Endothelial cell of umbilical vein (primary cell): ENCODE measurements at regions not wholly inside any gene's neighbourhood (a gene's known extent, or its start where the extent isn't known, plus 50 kb on each side); places are given as distances from the start of the nearest gene placed in this dataset.

ENCODE experiments used
- BruUV-seq: library from RNA; stranded (reverse); fragments of 400-500 nt; replicated peaks from 2 replicates; lab custom pipeline; 2021; lab: Mats Ljungman, UMichigan
- CTCF ChIA-PET: fragments of 300-600, 350-600 bp; sonication (Branson Sonifier 250); formaldehyde crosslinking; loops from one replicate; lab custom pipeline; 2021; ENCODE audit warnings: antibody characterized with exemption, inconsistent platforms; lab: Charles Lee
- POLR2A ChIA-PET: fragments of 300-600, 350-600 bp; sonication (Branson Sonifier 250); formaldehyde crosslinking; loops from one replicate; lab custom pipeline; 2021; ENCODE audit warnings: antibody characterized with exemption, inconsistent platforms; lab: Charles Lee
- DNase-seq: peaks from one replicate; pipeline ENCODE4 v3.0.0-alpha.2; 2011; ENCODE audit warnings: low read depth, low spot score
- FAIRE-seq: peaks from 2 replicates; lab custom pipeline; 2011; peaks lifted over from hg19 to GRCh38; lab: Jason Lieb, UNC
- H2AFZ ChIP-seq: 2 replicates; pipeline ENCODE4 v1.6.0; 2012; ENCODE audit warnings: low read depth, low read length, control low read depth, inconsistent platforms
- H3K27ac ChIP-seq: 2 replicates; pipeline ENCODE4 v1.5.1; 2011; ENCODE audit warnings: low read depth, mild to moderate bottlenecking, control low read depth, low read length, moderate library complexity; ENCODE audit not compliant: insufficient read depth
- H3K27me3 ChIP-seq, 2 experiments: 2 replicates each; pipeline versions ENCODE4 v1.6.0 to v1.6.1; 2011; ENCODE audit warnings: low read length in 2 of 2, mixed read lengths in 1 of 2; ENCODE audit not compliant: control insufficient read depth in 2 of 2, insufficient read depth in 2 of 2
- H3K36me3 ChIP-seq, 2 experiments: 2 replicates in 1 of 2; 3 replicates in 1 of 2; pipeline ENCODE4 v1.5.1; 2011; ENCODE audit warnings: low read length in 2 of 2, mild to moderate bottlenecking in 1 of 2, moderate library complexity in 1 of 2; ENCODE audit not compliant: control insufficient read depth in 2 of 2, insufficient read depth in 2 of 2; ENCODE audit errors: extremely low read depth in 1 of 2
- H3K4me1 ChIP-seq: 3 replicates; pipeline ENCODE4 v1.5.1; 2011; ENCODE audit warnings: mild to moderate bottlenecking, low read length; ENCODE audit not compliant: control insufficient read depth, insufficient read depth; ENCODE audit errors: extremely low read depth
- H3K4me2 ChIP-seq: 2 replicates; pipeline ENCODE4 v1.6.1; 2011; ENCODE audit warnings: low read length, control low read depth, mixed read lengths; ENCODE audit not compliant: insufficient read depth
- H3K4me3 ChIP-seq, 3 experiments: fragments of 200-600 bp in 1 of 3; sonication (generic), shearing (Covaris generic) in 1 of 3; replicated peaks in 1 of 3; 2 replicates each; pipeline ENCODE4 v1.5.1; 2011 to 2016; ENCODE audit warnings: control low read depth in 3 of 3, low read length in 3 of 3, mild to moderate bottlenecking in 2 of 3, inconsistent platforms in 1 of 3, low read depth in 1 of 3, moderate library complexity in 1 of 3; ENCODE audit not compliant: insufficient read depth in 1 of 3
- H3K79me2 ChIP-seq: 2 replicates; pipeline ENCODE4 v1.6.0; 2012; ENCODE audit warnings: low read length, inconsistent platforms; ENCODE audit not compliant: control insufficient read depth, insufficient read depth
- H3K9ac ChIP-seq: replicated peaks from 2 replicates; pipeline ENCODE3; 2011; ENCODE audit warnings: low read length, control low read depth; ENCODE audit not compliant: insufficient read depth; ENCODE audit errors: extremely low read depth
- H3K9me1 ChIP-seq: replicated peaks from 3 replicates; pipeline ENCODE4 v1.6.0; 2011; ENCODE audit warnings: mild to moderate bottlenecking, low read length; ENCODE audit not compliant: control insufficient read depth, insufficient read depth; ENCODE audit errors: extremely low read depth
- H3K9me3 ChIP-seq: replicated peaks from 2 replicates; pipeline ENCODE4 v1.5.1; 2012; ENCODE audit warnings: low read length, inconsistent platforms; ENCODE audit not compliant: control insufficient read depth, insufficient read depth
- H4K20me1 ChIP-seq: replicated peaks from 2 replicates; pipeline ENCODE3; 2011; ENCODE audit warnings: mild to moderate bottlenecking, low read length; ENCODE audit not compliant: control insufficient read depth, insufficient read depth; ENCODE audit errors: extremely low read depth
- CTCF ChIP-seq, 2 donors: IDR thresholded peaks; 1 replicate in 1 of 2; 2 replicates in 1 of 2; pipeline ENCODE4 v1.5.1; 2011; ENCODE audit warnings: low read length in 2 of 2, mild to moderate bottlenecking in 2 of 2, moderate library complexity in 2 of 2, control low read depth in 1 of 2, inconsistent platforms in 1 of 2, low read depth in 1 of 2; ENCODE audit not compliant: insufficient read depth in 1 of 2; ENCODE audit errors: extremely low read depth in 1 of 2
- EZH2 ChIP-seq: IDR thresholded peaks from 2 replicates; pipeline ENCODE4 v1.6.1; 2012; ENCODE audit warnings: borderline replicate concordance, low read depth, mild to moderate bottlenecking, moderate library complexity, low read length, inconsistent platforms; ENCODE audit not compliant: severe bottlenecking
- FOS ChIP-seq: IDR thresholded peaks from 2 replicates; pipeline ENCODE4 v1.6.1; 2011; ENCODE audit warnings: mild to moderate bottlenecking, low read length, moderate library complexity, borderline replicate concordance; ENCODE audit not compliant: insufficient read depth
- GATA2 ChIP-seq: IDR thresholded peaks from 2 replicates; pipeline ENCODE4 v1.7.0; 2011; ENCODE audit warnings: low read depth, mild to moderate bottlenecking, moderate library complexity, mixed read lengths, low read length; ENCODE audit not compliant: insufficient read length, insufficient read depth
- JUN ChIP-seq: IDR thresholded peaks from 2 replicates; pipeline ENCODE4 v1.6.1; 2011; ENCODE audit warnings: borderline replicate concordance, low read depth; ENCODE audit not compliant: insufficient read length, insufficient read depth
- MAX ChIP-seq: IDR thresholded peaks from 2 replicates; pipeline ENCODE4 v1.6.1; 2011; ENCODE audit not compliant: insufficient read depth, insufficient read length
- MYC ChIP-seq: IDR thresholded peaks from one replicate; pipeline ENCODE4 v1.6.1; 2011; ENCODE audit warnings: mild to moderate bottlenecking, low read depth, low read length
- POLR2A ChIP-seq: IDR thresholded peaks from 2 replicates; pipeline ENCODE4 v1.6.1; 2012; ENCODE audit warnings: low read depth, mild to moderate bottlenecking, control low read depth, low read length
- POLR2AphosphoS5 ChIP-seq: IDR thresholded peaks from 2 replicates; pipeline ENCODE4 v1.6.1; 2012; ENCODE audit warnings: low read depth, mild to moderate bottlenecking, control low read depth, low read length, moderate library complexity; ENCODE audit not compliant: insufficient read depth
- dilution Hi-C: fragments of 300-500 bp; cut with MboI; formaldehyde crosslinking; loops from one replicate; pipeline ENCODE4 v1.15.0; 2019; ENCODE audit warnings: low sequenced_read_pairs; ENCODE audit not compliant: extremely low pct_ligation_motif_present
- intact Hi-C: fragments of 100-400 bp; cut with micrococcal nuclease; formaldehyde crosslinking; loops from one replicate; pipeline ENCODE4 v1.10.0; 2022

GRCh38 chr14:40393143-40393542 is 960.9 kb upstream of the FBXO33 start:
- H3K79me2 ChIP-seq = no peaks in the 10 kb centered on the region
- no peak overlapping the region for H3K4me2 ChIP-seq
- no peaks in the 10 kb centered on the region for H3K9me3 ChIP-seq
- intact Hi-C loops (no loop called here), dilution Hi-C loops (no loop called here)
- no peak overlapping the region for H3K9ac ChIP-seq
- no peak overlapping the region for H3K27ac ChIP-seq
- no peaks in the 10 kb centered on the region for H3K27me3 ChIP-seq
- H3K4me3 ChIP-seq = no peak overlapping the region
- BruUV-seq = no TSS peak
- no peak overlapping the region for H2AFZ ChIP-seq
- ChIA-PET CTCF (no interaction called here), POLR2A (no interaction called here)
- no peaks in the 10 kb centered on the region for H3K4me1 ChIP-seq
- TF ChIP-seq MAX (no peak), POLR2AphosphoS5 (no peak), EZH2 (no peak), GATA2 (no peak), JUN (no peak), CTCF (IDR thresholded peaks at IDR 0.05; ENCODE audit: extremely low read depth in 1 of 2, insufficient read depth in 1 of 2, low read depth in 1 of 2, low read length in 2 of 2) (no peak), MYC (no peak), POLR2A (no peak), FOS (no peak)
- no peak for FAIRE-seq
- no peaks in the 10 kb centered on the region for H4K20me1 ChIP-seq
- no peaks in the 10 kb centered on the region for H3K36me3 ChIP-seq
- no peak for DNase-seq
- no peaks in the 10 kb centered on the region for H3K9me1 ChIP-seq
